B cell (primary cell): ENCODE measurements at regions not wholly inside any gene's neighbourhood (a gene's known extent, or its start where the extent isn't known, plus 50 kb on each side); places are given as distances from the start of the nearest gene placed in this dataset.

ENCODE experiments used
- ATAC-seq: fragments of 200-7000 bp; cut with Tn5 transposase; one replicate; pipeline ENCODE4 v1.10.0; 2021; ENCODE audit warnings: low read depth, mild to moderate bottlenecking, moderate number of reproducible peaks, moderate library complexity
- CTCF ChIA-PET: fragments of 350-600 bp; sonication (Branson Sonifier 250); formaldehyde crosslinking; loops from one replicate; lab custom pipeline; 2021; ENCODE audit warnings: antibody characterized with exemption, inconsistent platforms; lab: Charles Lee
- POLR2A ChIA-PET: fragments of 350-600 bp; sonication (Branson Sonifier 250); formaldehyde crosslinking; loops from one replicate; lab custom pipeline; 2021; ENCODE audit warnings: antibody characterized with exemption; lab: Charles Lee
- DNase-seq: peaks from one replicate; pipeline ENCODE4 v3.0.0; 2013
- H2AFZ ChIP-seq: 2 replicates; pipeline ENCODE4 v1.6.1; 2012; ENCODE audit warnings: mild to moderate bottlenecking, low read depth, low read length; ENCODE audit not compliant: insufficient read depth, poor library complexity, severe bottlenecking
- H3K27ac ChIP-seq, 2 donors: 1 replicate in 1 of 2; 2 replicates in 1 of 2; pipeline ENCODE4 v1.5.1; 2012 to 2013; ENCODE audit warnings: low read length in 2 of 2, mild to moderate bottlenecking in 2 of 2, moderate library complexity in 1 of 2
- H3K27me3 ChIP-seq, 4 experiments: fragments of 200-600 bp in 1 of 4; sonication (generic) in 1 of 4; replicated peaks in 1 of 4; 1 replicate in 2 of 4; 2 replicates in 2 of 4; pipeline versions ENCODE4 v1.6.1 to v1.7.0; 2013 to 2016; ENCODE audit warnings: low read length in 3 of 4, mild to moderate bottlenecking in 2 of 4, mixed read lengths in 1 of 4, moderate library complexity in 1 of 4; ENCODE audit not compliant: insufficient read depth in 4 of 4, control insufficient read depth in 3 of 4; ENCODE audit errors: control extremely low read depth in 1 of 4
- H3K36me3 ChIP-seq, 2 experiments: replicated peaks in 1 of 2; 1 replicate in 1 of 2; 2 replicates in 1 of 2; pipeline versions ENCODE4 v1.6.1 to v1.7.1; 2013; ENCODE audit warnings: low read length in 1 of 2; ENCODE audit not compliant: insufficient read depth in 2 of 2, control insufficient read depth in 1 of 2; ENCODE audit errors: control extremely low read depth in 1 of 2, extremely low read depth in 1 of 2
- H3K4me1 ChIP-seq, 2 donors: fragments of 200-600 bp in 1 of 2; sonication (generic) in 1 of 2; 1 replicate in 1 of 2; 2 replicates in 1 of 2; pipeline versions ENCODE4 v1.5.1 to v1.6.1; 2013 to 2017; ENCODE audit warnings: low read length in 2 of 2; ENCODE audit not compliant: control insufficient read depth in 2 of 2, insufficient read depth in 2 of 2
- H3K4me2 ChIP-seq: replicated peaks from 2 replicates; pipeline ENCODE3; 2012; ENCODE audit warnings: mild to moderate bottlenecking, low read depth, low read length; ENCODE audit not compliant: poor library complexity, severe bottlenecking
- H3K4me3 ChIP-seq, 5 experiments: fragments of 200-600 bp in 1 of 5; sonication (generic) in 1 of 5; 1 replicate in 3 of 5; 2 replicates in 2 of 5; pipeline versions ENCODE4 v1.5.1 to v1.7.0; 2011 to 2016; ENCODE audit warnings: low read length in 4 of 5, mild to moderate bottlenecking in 4 of 5, low read depth in 2 of 5, control low read depth in 1 of 5, moderate library complexity in 1 of 5; ENCODE audit not compliant: insufficient read depth in 1 of 5; ENCODE audit errors: control extremely low read depth in 1 of 5, extremely low read depth in 1 of 5
- H3K79me2 ChIP-seq: fragments of 200-600 bp; sonication (generic); one replicate; pipeline ENCODE4 v1.6.0; 2016; ENCODE audit warnings: low read length; ENCODE audit not compliant: control insufficient read depth, insufficient read depth
- H3K9ac ChIP-seq: fragments of 200-600 bp; sonication (generic); 2 replicates; pipeline ENCODE4 v1.6.1; 2017; ENCODE audit warnings: mild to moderate bottlenecking, low read length, moderate library complexity
- H3K9me3 ChIP-seq, 3 donors: one replicate each; pipeline versions ENCODE4 v1.6.1 to v1.7.1; 2013; ENCODE audit warnings: low read length in 2 of 3; ENCODE audit not compliant: control insufficient read depth in 2 of 3, insufficient read depth in 1 of 3; ENCODE audit errors: control extremely low read depth in 1 of 3
- H4K20me1 ChIP-seq: 2 replicates; pipeline ENCODE4 v1.6.0; 2012; ENCODE audit warnings: mild to moderate bottlenecking, low read length; ENCODE audit not compliant: insufficient read depth, control insufficient read depth, poor library complexity, severe bottlenecking
- H3K27ac Mint-ChIP-seq: one replicate; pipeline ENCODE4 v1.8.0; 2021; ENCODE audit warnings: mixed read lengths
- H3K27me3 Mint-ChIP-seq: one replicate; pipeline ENCODE4 v1.8.0; 2021; ENCODE audit warnings: mixed read lengths
- H3K4me1 Mint-ChIP-seq: one replicate; pipeline ENCODE4 v1.8.0; 2021; ENCODE audit warnings: mixed read lengths
- H3K4me3 Mint-ChIP-seq: one replicate; pipeline ENCODE4 v1.8.0; 2021; ENCODE audit warnings: mixed read lengths
- H3K9me3 Mint-ChIP-seq: one replicate; pipeline ENCODE4 v1.8.0; 2022; ENCODE audit warnings: mixed read lengths; ENCODE audit not compliant: insufficient read depth
- EZH2 ChIP-seq: IDR thresholded peaks from 2 replicates; pipeline ENCODE4 v1.6.1; 2012; ENCODE audit warnings: borderline replicate concordance, low read depth, mild to moderate bottlenecking, moderate library complexity, low read length; ENCODE audit not compliant: insufficient read depth, poor library complexity, severe bottlenecking
- WGBS: methylation state at CpG from one replicate; pipeline ENCODE4 v1.1.5; 2013; ENCODE audit warnings: missing lambda C conversion rate; ENCODE audit not compliant: insufficient coverage; 5-methylcytosine and 5-hydroxymethylcytosine counted together
- intact Hi-C: fragments of 100-400 bp; cut with micrococcal nuclease; formaldehyde crosslinking; loops from one replicate; pipeline ENCODE4 v1.10.0; 2022
- TF ChIP-seq, protein P1 (sequence below): fragments of 200-600 bp; IDR thresholded peaks from one replicate; pipeline ENCODE4 v1.8.0; 2022; ENCODE audit warnings: antibody characterized with exemption, mild to moderate bottlenecking

GRCh38 chr11:111114091-111114490 lies 131.4 kb upstream of the POU2AF2 start:
- Histone ChIP-seq H3K4me3 (no peak overlapping the region), H3K4me2 (no peak overlapping the region), H2AFZ (no peak overlapping the region), H3K9ac (no peak overlapping the region), H3K4me1 (peaks cover 0 to 4% of the 10 kb centered on the region in 2 donors), H4K20me1 (no peaks in the 10 kb centered on the region), H3K9me3 (no peaks in the 10 kb centered on the region), H3K27me3 (no peaks in the 10 kb centered on the region), H3K27ac (no peak overlapping the region), H3K36me3 (no peaks in the 10 kb centered on the region), H3K79me2 (no peaks in the 10 kb centered on the region)
- DNase-seq (no peak), ATAC-seq (no peak)
- POLR2A ChIA-PET, result no interaction called here
- no peaks in the 10 kb centered on the region for H3K9me3 Mint-ChIP-seq
- H3K27ac Mint-ChIP-seq, result no peak overlapping the region
- no peak overlapping the region for H3K4me3 Mint-ChIP-seq
- TF ChIP-seq, protein P1, sequence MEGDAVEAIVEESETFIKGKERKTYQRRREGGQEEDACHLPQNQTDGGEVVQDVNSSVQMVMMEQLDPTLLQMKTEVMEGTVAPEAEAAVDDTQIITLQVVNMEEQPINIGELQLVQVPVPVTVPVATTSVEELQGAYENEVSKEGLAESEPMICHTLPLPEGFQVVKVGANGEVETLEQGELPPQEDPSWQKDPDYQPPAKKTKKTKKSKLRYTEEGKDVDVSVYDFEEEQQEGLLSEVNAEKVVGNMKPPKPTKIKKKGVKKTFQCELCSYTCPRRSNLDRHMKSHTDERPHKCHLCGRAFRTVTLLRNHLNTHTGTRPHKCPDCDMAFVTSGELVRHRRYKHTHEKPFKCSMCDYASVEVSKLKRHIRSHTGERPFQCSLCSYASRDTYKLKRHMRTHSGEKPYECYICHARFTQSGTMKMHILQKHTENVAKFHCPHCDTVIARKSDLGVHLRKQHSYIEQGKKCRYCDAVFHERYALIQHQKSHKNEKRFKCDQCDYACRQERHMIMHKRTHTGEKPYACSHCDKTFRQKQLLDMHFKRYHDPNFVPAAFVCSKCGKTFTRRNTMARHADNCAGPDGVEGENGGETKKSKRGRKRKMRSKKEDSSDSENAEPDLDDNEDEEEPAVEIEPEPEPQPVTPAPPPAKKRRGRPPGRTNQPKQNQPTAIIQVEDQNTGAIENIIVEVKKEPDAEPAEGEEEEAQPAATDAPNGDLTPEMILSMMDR, result no peak
- no peak for TF ChIP-seq EZH2
- intact Hi-C loops, result no loop called here
- peaks cover 12% of the 10 kb centered on the region for H3K4me1 Mint-ChIP-seq
- no peaks in the 10 kb centered on the region for H3K27me3 Mint-ChIP-seq
- CTCF ChIA-PET, result no interaction called here

DNA sequence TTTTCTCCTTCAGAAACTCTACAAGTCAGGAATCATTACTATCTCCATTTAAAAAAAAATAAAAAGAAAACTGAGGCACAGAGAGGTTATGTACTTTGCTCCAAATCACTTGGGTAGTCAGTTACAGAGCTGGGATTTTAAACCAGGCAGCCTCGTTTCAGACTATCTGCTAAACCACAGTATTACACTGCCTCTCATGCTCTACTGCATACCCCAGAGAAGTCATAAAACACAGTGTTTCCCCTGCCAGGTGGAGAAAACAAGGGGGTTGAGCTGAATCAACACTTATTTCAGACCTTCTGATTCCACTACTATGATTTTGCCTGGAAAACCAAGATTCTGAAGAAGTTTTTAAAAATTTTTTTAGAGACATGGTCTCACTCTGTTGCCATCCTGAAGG lies 132.9 kb upstream of the POU2AF2 start:
- ATAC-seq (peak; percentile 21), DNase-seq (no peak)
- no peak overlapping the region for H3K27ac Mint-ChIP-seq
- Histone ChIP-seq H3K4me1 (peaks cover under 1 to 5% of the 10 kb centered on the region in 2 donors), H3K79me2 (no peaks in the 10 kb centered on the region), H3K9ac (no peak overlapping the region), H4K20me1 (no peaks in the 10 kb centered on the region), H3K27me3 (no peaks in the 10 kb centered on the region), H3K36me3 (no peaks in the 10 kb centered on the region), H3K9me3 (no peaks in the 10 kb centered on the region), H3K27ac (no peak overlapping the region), H3K4me2 (no peak overlapping the region), H3K4me3 (no peak overlapping the region), H2AFZ (no peak overlapping the region)
- H3K4me1 Mint-ChIP-seq, result peaks cover 15% of the 10 kb centered on the region
- no peak overlapping the region for H3K4me3 Mint-ChIP-seq
- no peaks in the 10 kb centered on the region for H3K9me3 Mint-ChIP-seq
- WGBS, result no CpG with 5 or more reads among the region's 1 CpG
- ChIA-PET CTCF (no interaction called here), POLR2A (no interaction called here)
- H3K27me3 Mint-ChIP-seq, result no peaks in the 10 kb centered on the region
- TF ChIP-seq EZH2, result no peak
- TF ChIP-seq, protein P1, result no peak
- intact Hi-C loops, result no loop called here
